GM06990 (cell line): ENCODE measurements at regions not wholly inside any gene's neighbourhood (a gene's known extent, or its start where the extent isn't known, plus 50 kb on each side); places are given as distances from the start of the nearest gene placed in this dataset.

Experiments
- DNase-seq: peaks from one replicate; pipeline ENCODE4 v3.0.0-alpha.2; 2011; ENCODE audit not compliant: insufficient read length; ENCODE audit errors: extremely low read depth
- H3K27me3 ChIP-seq: replicated peaks from 2 replicates; pipeline ENCODE4 v1.6.0; 2011; ENCODE audit warnings: low read length; ENCODE audit not compliant: control insufficient read depth, insufficient read depth
- H3K36me3 ChIP-seq: 2 replicates; pipeline ENCODE4 v1.5.1; 2011; ENCODE audit warnings: low read length; ENCODE audit not compliant: control insufficient read depth, insufficient read depth
- H3K4me3 ChIP-seq: replicated peaks from 2 replicates; pipeline ENCODE4 v1.5.1; 2011; ENCODE audit warnings: low read depth, mild to moderate bottlenecking, control low read depth, low read length
- TF ChIP-seq, protein P1 (sequence below): IDR thresholded peaks from 2 replicates; pipeline ENCODE4 v1.5.1; 2011; ENCODE audit warnings: low read length, control low read depth, mild to moderate bottlenecking, inconsistent platforms; ENCODE audit not compliant: insufficient read depth, poor library complexity, severe bottlenecking

- no peak overlapping the region for H3K4me3 ChIP-seq
- peak; percentile 0 for DNase-seq
Measured at GRCh38 chr4:162274354-162274753, 110.6 kb upstream of the FSTL5 start.

DNA sequence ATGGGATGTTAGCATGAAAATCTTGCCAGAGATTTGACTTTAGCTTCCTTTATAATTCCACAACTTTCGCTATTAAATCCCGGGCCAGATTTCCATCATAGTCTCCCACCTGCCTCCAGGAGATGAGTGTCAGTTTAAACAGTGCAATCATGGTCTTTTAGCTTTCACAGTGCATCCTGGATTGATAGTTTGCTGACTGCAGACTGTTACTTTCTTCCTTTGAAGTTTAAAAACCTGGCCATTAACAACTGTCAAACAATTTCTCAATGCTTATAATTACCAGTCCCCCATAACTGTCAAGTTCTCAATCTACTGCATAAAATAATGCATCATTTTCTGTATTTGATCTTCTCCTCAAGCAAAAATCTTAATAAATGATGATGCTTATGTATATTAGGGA is 108.4 kb upstream of the FSTL5 start:
- H3K36me3 ChIP-seq = no peaks in the 10 kb centered on the region
- DNase-seq = no peak
- TF ChIP-seq, protein P1, sequence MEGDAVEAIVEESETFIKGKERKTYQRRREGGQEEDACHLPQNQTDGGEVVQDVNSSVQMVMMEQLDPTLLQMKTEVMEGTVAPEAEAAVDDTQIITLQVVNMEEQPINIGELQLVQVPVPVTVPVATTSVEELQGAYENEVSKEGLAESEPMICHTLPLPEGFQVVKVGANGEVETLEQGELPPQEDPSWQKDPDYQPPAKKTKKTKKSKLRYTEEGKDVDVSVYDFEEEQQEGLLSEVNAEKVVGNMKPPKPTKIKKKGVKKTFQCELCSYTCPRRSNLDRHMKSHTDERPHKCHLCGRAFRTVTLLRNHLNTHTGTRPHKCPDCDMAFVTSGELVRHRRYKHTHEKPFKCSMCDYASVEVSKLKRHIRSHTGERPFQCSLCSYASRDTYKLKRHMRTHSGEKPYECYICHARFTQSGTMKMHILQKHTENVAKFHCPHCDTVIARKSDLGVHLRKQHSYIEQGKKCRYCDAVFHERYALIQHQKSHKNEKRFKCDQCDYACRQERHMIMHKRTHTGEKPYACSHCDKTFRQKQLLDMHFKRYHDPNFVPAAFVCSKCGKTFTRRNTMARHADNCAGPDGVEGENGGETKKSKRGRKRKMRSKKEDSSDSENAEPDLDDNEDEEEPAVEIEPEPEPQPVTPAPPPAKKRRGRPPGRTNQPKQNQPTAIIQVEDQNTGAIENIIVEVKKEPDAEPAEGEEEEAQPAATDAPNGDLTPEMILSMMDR = no peak
- H3K27me3 ChIP-seq = no peaks in the 10 kb centered on the region
- H3K4me3 ChIP-seq = no peak overlapping the region

More at GRCh38 chr4:162274354-162274753, 110.6 kb upstream of the FSTL5 start:
- TF ChIP-seq, protein P1 = no peak
- Histone ChIP-seq H3K36me3 (no peaks in the 10 kb centered on the region), H3K27me3 (no peaks in the 10 kb centered on the region)

GRCh38 chr4:162268911-162269310 is 105.1 kb upstream of the FSTL5 start:
- TF ChIP-seq, protein P1 = no peak
- Histone ChIP-seq H3K36me3 (no peaks in the 10 kb centered on the region), H3K4me3 (no peak overlapping the region), H3K27me3 (no peaks in the 10 kb centered on the region)
- no peak for DNase-seq

DNA sequence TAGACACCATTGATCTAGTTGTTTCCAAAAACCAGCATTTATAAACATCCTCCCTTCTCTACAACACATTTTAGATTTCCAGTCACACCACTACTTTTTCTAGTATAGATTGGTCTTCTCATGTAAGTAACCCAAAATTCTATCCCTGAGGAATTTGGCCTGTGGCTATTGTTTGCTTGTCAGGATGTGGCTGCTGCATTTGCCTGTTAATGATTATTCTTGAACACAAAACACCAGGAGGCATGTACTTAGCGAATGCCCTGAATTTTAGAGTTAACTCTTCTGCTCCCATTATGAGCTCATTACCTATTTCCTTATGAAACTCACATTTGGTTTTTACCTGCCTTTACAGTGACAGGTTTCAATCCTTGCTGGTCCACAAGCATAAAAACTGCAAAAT is 102.0 kb upstream of the FSTL5 start:
- no peaks in the 10 kb centered on the region for H3K27me3 ChIP-seq
- H3K36me3 ChIP-seq = no peaks in the 10 kb centered on the region
- TF ChIP-seq, protein P1 = no peak
- no peak overlapping the region for H3K4me3 ChIP-seq
- no peak for DNase-seq

GRCh38 chr4:162245051-162245450 is 81.3 kb upstream of the FSTL5 start:
- TF ChIP-seq, protein P1 = no peak
- H3K4me3 ChIP-seq = no peak overlapping the region
- H3K27me3 ChIP-seq = no peaks in the 10 kb centered on the region
- H3K36me3 ChIP-seq = no peaks in the 10 kb centered on the region
- DNase-seq = no peak

GRCh38 chr4:162241857-162242256 is 78.1 kb upstream of the FSTL5 start:
- TF ChIP-seq, protein P1 = no peak
- H3K36me3 ChIP-seq = no peaks in the 10 kb centered on the region
- no peak overlapping the region for H3K4me3 ChIP-seq
- no peaks in the 10 kb centered on the region for H3K27me3 ChIP-seq
- DNase-seq = no peak
